Activated naive CD4-positive, alpha-beta T cell treated with anti-CD3 and anti-CD28 coated beads, Interleukin-2, amount 10 ng/mL, durations not matched to agents 7 days and 5 days (primary cell): ENCODE measurements at regions not wholly inside any gene's neighbourhood (a gene's known extent, or its start where the extent isn't known, plus 50 kb on each side); places are given as distances from the start of the nearest gene placed in this dataset.

ENCODE experiments used
- CTCF ChIA-PET: fragments of 350-600 bp; sonication (Branson Sonifier 250); formaldehyde crosslinking; loops from one replicate; lab custom pipeline; 2021; ENCODE audit warnings: antibody characterized with exemption; lab: Charles Lee
- DNase-seq: peaks from one replicate; pipeline ENCODE4 v3.0.0-alpha.2; 2020
- H3K27ac Mint-ChIP-seq: one replicate; pipeline ENCODE4 v1.8.0; 2021; ENCODE audit warnings: mild to moderate bottlenecking, moderate library complexity, mixed read lengths
- H3K27me3 Mint-ChIP-seq: one replicate; pipeline ENCODE4 v1.8.0; 2021; ENCODE audit warnings: mild to moderate bottlenecking, mixed read lengths
- H3K36me3 Mint-ChIP-seq: one replicate; pipeline ENCODE4 v1.8.0; 2021; ENCODE audit warnings: mixed read lengths
- H3K4me1 Mint-ChIP-seq: one replicate; pipeline ENCODE4 v1.8.0; 2021; ENCODE audit warnings: mixed read lengths
- H3K4me3 Mint-ChIP-seq: one replicate; pipeline ENCODE4 v1.8.0; 2021; ENCODE audit warnings: mild to moderate bottlenecking, moderate library complexity, mixed read lengths
- H3K9me3 Mint-ChIP-seq: one replicate; pipeline ENCODE4 v1.8.0; 2021; ENCODE audit warnings: mixed read lengths

DNA sequence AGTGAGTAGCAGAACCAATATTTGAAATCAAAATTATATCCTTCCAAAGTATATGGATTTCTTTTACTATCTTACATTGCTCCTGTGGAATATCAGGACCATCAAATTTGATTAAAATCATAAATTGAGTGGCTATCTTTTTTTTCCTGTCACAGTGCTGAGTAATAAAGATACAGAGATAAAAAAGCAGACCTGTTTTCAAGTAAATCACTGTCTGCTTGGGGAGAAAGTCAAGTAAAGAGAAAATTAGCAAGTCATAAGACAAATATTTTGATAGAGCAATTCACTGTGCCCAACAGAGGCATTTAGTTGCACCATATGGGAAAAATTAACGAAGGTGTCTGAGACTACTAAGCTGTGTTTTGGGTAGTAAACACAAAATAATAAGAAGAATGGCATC lies 933.7 kb downstream of the NTRK3 start:
- CTCF ChIA-PET = no interaction called here
- no peaks in the 10 kb centered on the region for H3K36me3 Mint-ChIP-seq
- DNase-seq = no peak
- no peak overlapping the region for H3K27ac Mint-ChIP-seq
- H3K4me3 Mint-ChIP-seq = no peak overlapping the region
- H3K4me1 Mint-ChIP-seq = no peaks in the 10 kb centered on the region
- peaks cover under 1% of the 10 kb centered on the region for H3K9me3 Mint-ChIP-seq
- H3K27me3 Mint-ChIP-seq = no peaks in the 10 kb centered on the region

DNA sequence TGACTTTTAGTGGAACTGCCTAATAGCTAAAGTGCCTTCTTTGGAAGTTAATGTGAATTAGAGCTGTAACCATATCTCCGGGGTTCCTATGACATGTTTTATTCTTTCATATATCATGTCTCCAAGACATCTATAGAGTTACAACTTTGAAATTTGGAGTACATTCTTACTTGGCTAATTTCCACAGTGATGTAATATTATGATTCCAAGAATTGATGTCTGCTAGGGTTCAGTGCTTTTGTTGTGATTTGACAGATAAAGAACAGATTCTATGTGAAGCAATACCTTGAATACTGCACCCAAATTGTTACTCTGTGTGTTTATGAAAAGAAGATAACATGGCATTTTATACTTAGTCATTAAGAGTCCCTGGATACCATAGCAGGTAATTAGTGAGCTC lies 934.3 kb downstream of the NTRK3 start:
- no peak overlapping the region for H3K4me3 Mint-ChIP-seq
- no peaks in the 10 kb centered on the region for H3K36me3 Mint-ChIP-seq
- no peak overlapping the region for H3K27ac Mint-ChIP-seq
- CTCF ChIA-PET = no interaction called here
- DNase-seq = no peak
- H3K4me1 Mint-ChIP-seq = no peaks in the 10 kb centered on the region
- H3K9me3 Mint-ChIP-seq = no peaks in the 10 kb centered on the region
- no peaks in the 10 kb centered on the region for H3K27me3 Mint-ChIP-seq

DNA sequence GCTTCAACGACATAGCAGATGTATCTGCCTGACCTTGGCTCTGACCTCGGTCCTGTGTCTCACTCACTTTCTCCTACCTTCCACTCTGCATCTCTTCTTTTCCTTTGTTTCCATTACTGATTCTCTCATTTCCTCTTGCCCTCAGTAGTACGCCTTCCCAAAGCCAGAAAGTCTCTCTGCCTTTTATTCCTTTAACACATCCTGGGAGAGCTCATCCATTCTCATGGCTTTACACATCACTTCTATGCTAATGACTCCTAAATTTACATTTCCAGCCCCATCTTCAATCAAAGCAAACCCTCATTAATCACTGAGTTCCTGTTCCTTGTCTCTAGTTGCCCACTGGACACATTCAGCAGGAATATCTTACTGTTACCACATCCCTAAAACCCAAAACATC lies 938.6 kb downstream of the NTRK3 start:
- Mint-ChIP-seq H3K27me3 (no peaks in the 10 kb centered on the region), H3K9me3 (no peaks in the 10 kb centered on the region), H3K4me1 (no peaks in the 10 kb centered on the region), H3K4me3 (no peak overlapping the region), H3K27ac (no peak overlapping the region), H3K36me3 (no peaks in the 10 kb centered on the region)
- DNase-seq = no peak
- CTCF ChIA-PET = no interaction called here

DNA sequence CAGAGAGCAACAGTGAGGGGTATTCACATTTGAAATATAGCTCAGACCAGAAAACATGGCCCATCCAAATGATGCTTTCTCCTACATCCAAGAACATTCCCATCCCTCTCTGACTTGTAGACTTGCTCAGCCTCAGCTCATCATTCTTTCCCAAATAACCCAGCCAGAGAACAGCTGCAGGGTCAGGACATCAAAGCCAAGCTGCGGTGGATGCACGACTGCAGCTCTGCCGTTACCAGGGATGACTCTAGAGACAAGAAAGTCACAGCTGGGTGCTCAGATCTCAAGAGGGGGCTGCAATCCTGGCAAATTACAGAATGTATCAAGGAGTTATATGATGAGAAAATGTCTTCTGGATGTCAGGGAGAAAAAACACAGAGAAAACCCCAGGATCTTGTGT lies 944.3 kb downstream of the NTRK3 start:
- H3K9me3 Mint-ChIP-seq = no peaks in the 10 kb centered on the region
- H3K4me3 Mint-ChIP-seq = no peak overlapping the region
- no peaks in the 10 kb centered on the region for H3K4me1 Mint-ChIP-seq
- no peak for DNase-seq
- H3K27me3 Mint-ChIP-seq = no peaks in the 10 kb centered on the region
- no peak overlapping the region for H3K27ac Mint-ChIP-seq
- CTCF ChIA-PET = no interaction called here
- H3K36me3 Mint-ChIP-seq = no peaks in the 10 kb centered on the region

DNA sequence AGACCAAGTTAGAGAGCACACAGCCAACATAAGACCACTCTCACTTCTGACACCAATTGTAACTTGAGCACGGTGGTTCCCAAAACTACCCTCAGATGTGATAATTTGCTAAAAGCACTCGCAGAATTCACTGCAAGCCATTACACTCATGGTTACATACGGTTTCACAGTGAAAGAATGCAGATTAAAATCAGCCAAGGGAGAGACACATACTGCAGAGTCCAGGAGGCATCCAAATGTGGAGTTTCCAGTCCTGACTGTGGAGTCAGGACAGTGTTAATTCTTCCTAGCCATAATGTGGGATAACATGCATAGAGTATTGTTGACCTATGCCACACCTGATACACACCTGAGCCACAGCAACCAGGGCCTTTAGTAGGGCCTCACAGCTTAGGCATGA lies 956.4 kb downstream of the NTRK3 start:
- H3K36me3 Mint-ChIP-seq = no peaks in the 10 kb centered on the region
- no peaks in the 10 kb centered on the region for H3K27me3 Mint-ChIP-seq
- CTCF ChIA-PET = no interaction called here

DNA sequence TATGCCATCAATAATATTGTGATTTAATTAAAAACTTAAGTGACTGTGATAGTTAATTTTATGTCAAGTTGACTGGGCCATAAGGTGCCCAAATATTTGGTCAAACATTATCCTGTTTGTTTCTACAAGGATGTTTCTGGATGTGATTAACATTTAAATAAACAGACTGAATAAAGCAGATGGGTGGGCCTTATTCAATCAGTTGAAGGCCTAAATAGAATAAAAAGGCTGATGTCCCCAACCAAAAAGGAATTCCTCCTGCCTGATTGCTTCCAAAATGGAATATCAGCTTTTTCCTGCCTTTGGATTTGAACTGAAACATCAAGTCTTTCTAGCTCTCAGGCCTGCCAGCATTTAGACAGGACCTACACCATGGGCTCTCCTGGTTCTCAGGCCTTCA lies 961.7 kb downstream of the NTRK3 start:
- Mint-ChIP-seq H3K36me3 (no peaks in the 10 kb centered on the region), H3K27me3 (no peaks in the 10 kb centered on the region), H3K4me1 (no peaks in the 10 kb centered on the region), H3K27ac (no peak overlapping the region), H3K9me3 (no peaks in the 10 kb centered on the region), H3K4me3 (no peak overlapping the region)
- no peak for DNase-seq
- CTCF ChIA-PET = no interaction called here

More for the DNA sequence above, 956.4 kb downstream of the NTRK3 start:
- H3K4me3 Mint-ChIP-seq = no peak overlapping the region
- H3K27ac Mint-ChIP-seq = no peak overlapping the region
- DNase-seq = no peak
- H3K4me1 Mint-ChIP-seq = no peaks in the 10 kb centered on the region
- no peaks in the 10 kb centered on the region for H3K9me3 Mint-ChIP-seq

DNA sequence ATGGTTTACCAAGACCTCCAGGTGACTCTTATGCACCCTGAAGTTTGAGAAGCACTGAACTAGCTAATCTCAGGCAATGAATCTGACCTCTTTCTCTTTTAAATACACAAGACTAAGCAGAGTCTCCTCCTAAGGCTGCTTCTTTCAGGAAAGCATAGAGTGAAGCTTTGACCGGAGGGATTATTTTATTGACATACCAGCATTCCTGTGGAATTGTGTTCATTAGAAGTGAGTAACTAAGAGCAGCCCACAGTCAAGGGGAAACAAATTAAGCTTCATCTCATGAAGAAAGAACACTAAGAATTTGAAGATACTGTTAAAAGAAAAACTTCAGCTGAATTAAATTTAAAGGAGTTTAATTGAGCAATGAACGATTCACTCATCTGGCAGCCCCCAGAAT lies 963.5 kb downstream of the NTRK3 start:
- H3K4me1 Mint-ChIP-seq = no peaks in the 10 kb centered on the region
- CTCF ChIA-PET = no interaction called here
- H3K36me3 Mint-ChIP-seq = no peaks in the 10 kb centered on the region
- H3K4me3 Mint-ChIP-seq = no peak overlapping the region
- no peak for DNase-seq
- no peak overlapping the region for H3K27ac Mint-ChIP-seq
- H3K9me3 Mint-ChIP-seq = no peaks in the 10 kb centered on the region
- H3K27me3 Mint-ChIP-seq = no peaks in the 10 kb centered on the region

DNA sequence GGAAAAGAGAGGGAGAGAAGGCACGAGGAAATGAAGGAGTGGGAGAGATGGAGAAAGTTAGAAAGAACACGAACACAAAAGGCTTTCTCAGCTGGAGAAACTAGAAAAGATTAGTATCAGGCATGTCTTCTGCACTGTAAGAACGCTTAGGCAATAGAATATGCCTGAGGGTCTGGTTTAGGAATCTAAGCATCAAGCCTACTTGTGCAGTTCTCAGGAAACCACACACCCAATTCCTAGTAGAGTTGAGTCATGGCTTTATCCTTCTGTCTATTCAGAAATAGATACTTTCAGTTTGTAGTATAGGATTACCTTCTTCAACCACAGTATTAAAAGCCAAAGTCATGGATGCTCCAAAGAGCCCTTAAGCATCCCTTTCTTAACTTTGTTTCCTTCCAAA lies 969.4 kb downstream of the NTRK3 start:
- no peak overlapping the region for H3K27ac Mint-ChIP-seq
- no peaks in the 10 kb centered on the region for H3K4me1 Mint-ChIP-seq
- no peaks in the 10 kb centered on the region for H3K27me3 Mint-ChIP-seq
- DNase-seq = no peak
- H3K4me3 Mint-ChIP-seq = no peak overlapping the region
- CTCF ChIA-PET = no interaction called here
- no peaks in the 10 kb centered on the region for H3K9me3 Mint-ChIP-seq
- no peaks in the 10 kb centered on the region for H3K36me3 Mint-ChIP-seq

DNA sequence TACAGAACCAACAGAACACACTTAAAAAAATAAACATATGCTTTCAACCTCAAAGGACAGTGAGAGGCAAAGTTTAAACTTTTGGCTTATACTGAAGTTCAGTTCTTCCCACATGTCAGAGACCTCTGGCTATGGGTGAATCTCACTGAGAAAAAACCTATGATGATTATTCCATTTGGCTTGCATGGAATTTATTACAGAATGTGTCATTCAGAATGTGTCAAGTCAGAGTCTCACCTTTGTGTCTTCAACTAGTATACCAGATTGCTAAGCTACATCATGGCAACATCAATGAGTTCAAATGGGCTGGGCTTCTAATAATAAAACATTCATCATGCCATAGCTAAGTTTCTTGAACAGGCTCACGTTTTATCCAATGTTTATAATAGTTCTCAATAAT lies 987.0 kb downstream of the NTRK3 start:
- Mint-ChIP-seq H3K36me3 (no peaks in the 10 kb centered on the region), H3K9me3 (no peaks in the 10 kb centered on the region), H3K27me3 (no peaks in the 10 kb centered on the region), H3K4me3 (no peak overlapping the region), H3K27ac (no peak overlapping the region), H3K4me1 (no peaks in the 10 kb centered on the region)
- no peak for DNase-seq
- CTCF ChIA-PET = no interaction called here

DNA sequence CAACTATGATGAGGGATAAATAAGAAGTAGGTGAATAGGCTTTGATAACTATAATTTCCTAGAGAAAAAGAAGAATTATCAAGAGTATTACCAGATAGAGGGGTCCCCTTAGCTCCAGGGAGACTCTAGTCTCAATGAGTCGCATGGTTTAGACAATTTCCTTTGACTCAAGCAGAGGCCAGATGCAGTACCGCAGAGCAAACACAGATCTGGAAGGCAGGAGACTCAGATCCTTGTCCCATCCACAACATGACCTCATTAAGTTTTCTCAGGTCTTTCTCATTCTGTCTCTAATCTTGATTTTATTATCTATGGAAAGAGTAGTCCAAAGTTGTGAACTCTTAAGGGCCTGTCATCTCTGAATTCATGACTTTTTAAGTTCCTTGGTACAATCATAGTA lies 987.9 kb downstream of the NTRK3 start:
- Mint-ChIP-seq H3K36me3 (no peaks in the 10 kb centered on the region), H3K4me1 (no peaks in the 10 kb centered on the region), H3K27me3 (no peaks in the 10 kb centered on the region), H3K4me3 (no peak overlapping the region), H3K27ac (no peak overlapping the region), H3K9me3 (no peaks in the 10 kb centered on the region)
- DNase-seq = no peak
- CTCF ChIA-PET = no interaction called here

DNA sequence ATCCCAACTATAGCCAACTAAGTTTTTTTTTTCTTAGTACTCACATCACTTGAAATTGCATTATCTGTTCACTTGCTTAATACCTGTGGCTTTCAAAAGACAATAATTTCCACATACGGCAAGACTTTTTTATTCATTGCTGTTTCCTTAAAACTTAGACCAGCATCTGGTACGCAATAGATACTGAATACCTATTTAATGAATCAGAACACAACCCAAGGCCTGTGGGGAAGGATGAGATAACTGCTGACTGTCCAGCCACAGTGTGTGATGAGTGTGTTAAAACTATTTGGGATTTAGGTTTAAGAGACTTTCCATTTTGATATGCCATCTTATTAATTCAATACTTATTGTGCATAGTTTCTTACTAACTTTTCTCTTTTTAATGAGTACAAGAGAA lies 988.7 kb downstream of the NTRK3 start:
- no peak overlapping the region for H3K4me3 Mint-ChIP-seq
- H3K9me3 Mint-ChIP-seq = no peaks in the 10 kb centered on the region
- no peak for DNase-seq
- no peak overlapping the region for H3K27ac Mint-ChIP-seq
- no peaks in the 10 kb centered on the region for H3K4me1 Mint-ChIP-seq
- CTCF ChIA-PET = no interaction called here
- no peaks in the 10 kb centered on the region for H3K36me3 Mint-ChIP-seq
- H3K27me3 Mint-ChIP-seq = no peaks in the 10 kb centered on the region

DNA sequence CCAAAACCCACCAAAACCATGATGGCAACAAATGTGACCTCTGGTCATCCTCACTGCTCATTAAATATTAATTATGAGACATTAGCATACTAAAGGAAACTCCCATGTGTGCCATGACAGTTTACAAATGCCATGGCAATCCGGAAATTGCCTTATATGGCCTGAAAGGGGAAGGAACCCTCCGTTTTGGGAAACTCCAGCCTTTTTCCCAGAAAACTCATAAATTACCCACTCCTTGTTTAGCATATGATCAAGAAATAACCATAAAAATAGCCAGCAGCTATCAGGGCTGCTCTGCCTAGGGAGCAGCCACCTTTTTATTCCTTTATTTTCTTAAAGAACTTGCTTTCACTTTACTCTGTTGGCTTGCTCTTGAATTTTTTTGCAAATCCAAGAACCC lies 992.7 kb downstream of the NTRK3 start:
- Mint-ChIP-seq H3K9me3 (peaks cover under 1% of the 10 kb centered on the region), H3K27me3 (no peaks in the 10 kb centered on the region), H3K27ac (no peak overlapping the region), H3K4me1 (no peaks in the 10 kb centered on the region), H3K36me3 (no peaks in the 10 kb centered on the region), H3K4me3 (no peak overlapping the region)
- no peak for DNase-seq
- CTCF ChIA-PET = no interaction called here

DNA sequence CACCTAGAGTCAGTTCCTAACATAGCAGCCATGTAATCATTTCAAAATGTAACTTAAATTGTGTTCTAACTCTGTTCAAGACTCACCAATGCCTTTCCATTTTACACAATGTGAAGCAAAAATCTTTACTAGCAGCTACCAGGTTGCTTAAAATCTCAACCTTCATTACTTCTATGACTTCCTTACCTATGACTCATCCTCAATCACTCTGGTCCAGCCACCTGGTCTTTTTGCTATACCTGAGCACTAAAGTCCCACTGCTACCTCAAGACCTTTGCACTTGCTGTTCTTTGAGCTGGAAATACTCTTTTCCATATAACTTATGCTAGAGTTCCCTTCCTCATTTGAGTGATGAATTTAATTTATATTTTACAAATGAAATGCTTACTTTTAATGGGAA lies 993.2 kb downstream of the NTRK3 start:
- H3K27me3 Mint-ChIP-seq = no peaks in the 10 kb centered on the region
- H3K27ac Mint-ChIP-seq = no peak overlapping the region
- H3K36me3 Mint-ChIP-seq = no peaks in the 10 kb centered on the region
- CTCF ChIA-PET = no interaction called here
- peaks cover 5% of the 10 kb centered on the region for H3K9me3 Mint-ChIP-seq
- no peak overlapping the region for H3K4me3 Mint-ChIP-seq
- no peaks in the 10 kb centered on the region for H3K4me1 Mint-ChIP-seq
- DNase-seq = no peak

DNA sequence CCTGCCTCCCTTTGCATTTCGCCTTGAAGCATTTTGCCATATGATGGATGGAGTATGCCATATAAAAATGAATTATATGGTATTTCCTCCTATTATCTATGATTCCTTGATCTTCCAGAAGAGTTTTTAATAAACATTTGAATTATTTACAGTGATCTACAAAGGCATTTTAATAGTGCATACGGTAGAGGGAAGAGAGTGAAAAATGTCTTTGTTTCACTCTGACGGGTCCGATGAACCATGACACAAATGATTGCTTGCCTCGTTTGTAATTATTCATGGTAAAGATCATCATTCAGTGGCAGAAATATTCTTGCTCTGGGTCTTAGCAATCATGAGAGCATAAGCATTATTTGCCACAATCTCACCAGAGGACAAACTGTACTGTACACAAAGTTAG lies 1010.9 kb downstream of the NTRK3 start:
- no peak for DNase-seq
- H3K9me3 Mint-ChIP-seq = peaks cover 3% of the 10 kb centered on the region
- H3K4me1 Mint-ChIP-seq = no peaks in the 10 kb centered on the region
- H3K27me3 Mint-ChIP-seq = no peaks in the 10 kb centered on the region
- no peaks in the 10 kb centered on the region for H3K36me3 Mint-ChIP-seq
- CTCF ChIA-PET = no interaction called here
- no peak overlapping the region for H3K4me3 Mint-ChIP-seq
- no peak overlapping the region for H3K27ac Mint-ChIP-seq

DNA sequence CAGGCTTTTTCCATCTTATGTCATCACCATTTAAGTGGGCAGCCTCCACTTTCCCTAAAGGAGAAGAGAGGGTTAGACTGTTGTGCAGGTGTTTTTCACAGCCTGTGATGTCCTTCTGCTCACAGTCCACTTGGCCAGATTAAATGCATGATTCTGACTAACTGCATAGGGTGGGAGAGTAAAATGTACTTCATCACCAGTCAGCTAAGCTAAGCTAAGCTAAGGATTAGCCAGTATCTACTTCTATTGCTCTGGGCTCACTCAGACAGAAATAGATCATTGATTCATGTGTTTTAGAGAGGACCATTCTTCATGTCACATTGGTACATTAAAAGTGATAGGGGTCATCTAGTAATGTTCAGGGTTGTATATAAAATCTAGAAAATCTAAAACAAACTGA lies 1013.1 kb downstream of the NTRK3 start:
- Mint-ChIP-seq H3K36me3 (no peaks in the 10 kb centered on the region), H3K27ac (no peak overlapping the region), H3K4me1 (no peaks in the 10 kb centered on the region), H3K9me3 (no peaks in the 10 kb centered on the region), H3K4me3 (no peak overlapping the region), H3K27me3 (no peaks in the 10 kb centered on the region)
- CTCF ChIA-PET = no interaction called here
- DNase-seq = no peak

DNA sequence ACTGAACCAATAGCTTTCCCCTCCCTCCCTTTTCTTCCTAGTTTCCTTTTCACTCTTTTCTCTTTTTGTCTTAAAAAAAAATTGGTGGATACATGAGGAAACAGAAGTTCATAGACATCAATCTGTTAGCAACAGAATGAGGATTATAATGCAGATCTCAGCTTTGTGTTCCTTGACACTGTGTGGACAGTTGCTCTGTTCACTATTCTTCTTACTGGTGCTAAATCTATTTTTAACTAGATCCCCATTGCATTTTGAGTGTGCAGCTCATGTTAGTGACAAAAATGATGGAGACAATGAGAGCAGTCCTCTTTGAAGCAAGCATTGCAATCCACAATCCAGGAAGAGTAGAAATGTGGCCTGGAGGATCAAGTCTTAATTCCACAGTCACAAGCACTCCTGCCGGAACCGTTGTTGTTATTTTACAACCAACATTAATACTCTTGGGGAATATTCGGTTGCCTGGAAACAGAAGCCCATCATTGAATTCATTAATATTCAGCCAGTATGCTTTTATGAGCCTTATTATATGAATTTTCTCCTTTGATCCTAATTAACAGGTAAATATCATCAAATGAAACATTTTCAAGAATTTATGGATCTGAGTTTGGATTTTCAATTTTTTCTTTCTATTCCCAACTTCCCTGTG lies 1016.8 kb downstream of the NTRK3 start:
- Mint-ChIP-seq H3K4me3 (no peak overlapping the region), H3K27ac (no peak overlapping the region), H3K9me3 (no peaks in the 10 kb centered on the region), H3K27me3 (no peaks in the 10 kb centered on the region), H3K36me3 (no peaks in the 10 kb centered on the region), H3K4me1 (no peaks in the 10 kb centered on the region)
- CTCF ChIA-PET = no interaction called here
- DNase-seq = no peak
